ENCODE measurements at regions not wholly inside any gene's neighbourhood (a gene's known extent, or its start where the extent isn't known, plus 50 kb on each side); places are given as distances from the start of the nearest gene placed in this dataset.

DNA sequence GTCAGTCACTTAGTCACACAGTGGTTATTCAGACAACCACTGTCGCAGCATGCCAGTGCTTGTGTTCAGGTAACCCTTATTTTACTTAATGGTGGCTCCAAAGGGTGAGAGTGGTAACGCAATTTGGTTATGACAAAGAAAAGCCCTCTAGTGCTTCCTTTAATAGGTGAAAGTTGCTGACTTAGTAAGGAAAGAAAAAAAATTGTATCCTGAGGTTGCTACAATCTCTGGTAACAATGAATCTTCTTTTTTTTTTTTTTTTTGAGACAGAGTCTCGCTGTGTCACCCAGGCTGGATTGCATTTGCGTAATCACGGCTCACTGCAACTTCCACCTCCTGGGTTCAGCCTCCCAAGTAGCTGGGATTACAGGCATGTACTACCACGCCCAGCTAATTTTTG is 64.5 kb downstream of the C11orf91 start:
- ChIA-PET POLR2A (no interaction called here), CTCF (ENCODE audit: low intra/inter-chr PET ratio) (no interaction called here)
- ATAC-seq = no peak
- no peaks in the 10 kb centered on the region for H3K4me1 ChIP-seq (replicated peaks in 1 of 2; ENCODE audit: control insufficient read depth in 2 of 2, insufficient read depth in 2 of 2, low read length in 2 of 2)
- TF ChIP-seq KLF1 (tag; IDR thresholded peaks at IDR 0.05) (no peak), ZNF785 (CRISPR knock-in tag; IDR thresholded peaks at IDR 0.05) (no peak), PTTG1 (tag; IDR thresholded peaks at IDR 0.05; ENCODE audit: low read depth) (no peak), TCFL5 (CRISPR knock-in tag; conservative IDR thresholded peaks at IDR 0.05) (no peak), YY1 (IDR thresholded peaks at IDR 0.05; ENCODE audit: borderline replicate concordance in 1 of 3, control insufficient read depth in 1 of 3, extremely low read depth in 1 of 3, insufficient read depth in 3 of 3, insufficient read length in 1 of 3, insufficient replicate concordance in 2 of 3, low read depth in 1 of 3, low read length in 2 of 3) (no peak), KLF6 (CRISPR knock-in tag; IDR thresholded peaks at IDR 0.05; ENCODE audit: borderline replicate concordance) (no peak), CBX5 (IDR thresholded peaks at IDR 0.05; ENCODE audit: borderline replicate concordance, low read depth) (no peak), ELF4 (CRISPR knock-in tag; IDR thresholded peaks at IDR 0.05) (no peak), BRD4 (IDR thresholded peaks at IDR 0.05) (no peak), FOXJ2 (tag; IDR thresholded peaks at IDR 0.05) (no peak)
- TF ChIP-seq, protein P1, sequence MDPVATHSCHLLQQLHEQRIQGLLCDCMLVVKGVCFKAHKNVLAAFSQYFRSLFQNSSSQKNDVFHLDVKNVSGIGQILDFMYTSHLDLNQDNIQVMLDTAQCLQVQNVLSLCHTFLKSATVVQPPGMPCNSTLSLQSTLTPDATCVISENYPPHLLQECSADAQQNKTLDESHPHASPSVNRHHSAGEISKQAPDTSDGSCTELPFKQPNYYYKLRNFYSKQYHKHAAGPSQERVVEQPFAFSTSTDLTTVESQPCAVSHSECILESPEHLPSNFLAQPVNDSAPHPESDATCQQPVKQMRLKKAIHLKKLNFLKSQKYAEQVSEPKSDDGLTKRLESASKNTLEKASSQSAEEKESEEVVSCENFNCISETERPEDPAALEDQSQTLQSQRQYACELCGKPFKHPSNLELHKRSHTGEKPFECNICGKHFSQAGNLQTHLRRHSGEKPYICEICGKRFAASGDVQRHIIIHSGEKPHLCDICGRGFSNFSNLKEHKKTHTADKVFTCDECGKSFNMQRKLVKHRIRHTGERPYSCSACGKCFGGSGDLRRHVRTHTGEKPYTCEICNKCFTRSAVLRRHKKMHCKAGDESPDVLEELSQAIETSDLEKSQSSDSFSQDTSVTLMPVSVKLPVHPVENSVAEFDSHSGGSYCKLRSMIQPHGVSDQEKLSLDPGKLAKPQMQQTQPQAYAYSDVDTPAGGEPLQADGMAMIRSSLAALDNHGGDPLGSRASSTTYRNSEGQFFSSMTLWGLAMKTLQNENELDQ (CRISPR knock-in tag; IDR thresholded peaks at IDR 0.05; ENCODE audit: borderline replicate concordance) = no peak
- TF ChIP-seq, protein P2, sequence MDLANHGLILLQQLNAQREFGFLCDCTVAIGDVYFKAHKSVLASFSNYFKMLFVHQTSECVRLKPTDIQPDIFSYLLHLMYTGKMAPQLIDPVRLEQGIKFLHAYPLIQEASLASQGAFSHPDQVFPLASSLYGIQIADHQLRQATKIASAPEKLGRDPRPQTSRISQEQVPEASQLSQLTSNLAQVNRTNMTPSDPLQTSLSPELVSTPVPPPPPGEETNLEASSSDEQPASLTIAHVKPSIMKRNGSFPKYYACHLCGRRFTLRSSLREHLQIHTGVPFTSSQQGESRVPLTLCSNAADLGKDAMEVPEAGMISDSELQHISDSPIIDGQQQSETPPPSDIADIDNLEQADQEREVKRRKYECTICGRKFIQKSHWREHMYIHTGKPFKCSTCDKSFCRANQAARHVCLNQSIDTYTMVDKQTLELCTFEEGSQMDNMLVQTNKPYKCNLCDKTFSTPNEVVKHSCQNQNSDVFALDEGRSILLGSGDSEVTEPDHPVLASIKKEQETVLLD (IDR thresholded peaks at IDR 0.05) = no peak
- TF ChIP-seq, protein P3, sequence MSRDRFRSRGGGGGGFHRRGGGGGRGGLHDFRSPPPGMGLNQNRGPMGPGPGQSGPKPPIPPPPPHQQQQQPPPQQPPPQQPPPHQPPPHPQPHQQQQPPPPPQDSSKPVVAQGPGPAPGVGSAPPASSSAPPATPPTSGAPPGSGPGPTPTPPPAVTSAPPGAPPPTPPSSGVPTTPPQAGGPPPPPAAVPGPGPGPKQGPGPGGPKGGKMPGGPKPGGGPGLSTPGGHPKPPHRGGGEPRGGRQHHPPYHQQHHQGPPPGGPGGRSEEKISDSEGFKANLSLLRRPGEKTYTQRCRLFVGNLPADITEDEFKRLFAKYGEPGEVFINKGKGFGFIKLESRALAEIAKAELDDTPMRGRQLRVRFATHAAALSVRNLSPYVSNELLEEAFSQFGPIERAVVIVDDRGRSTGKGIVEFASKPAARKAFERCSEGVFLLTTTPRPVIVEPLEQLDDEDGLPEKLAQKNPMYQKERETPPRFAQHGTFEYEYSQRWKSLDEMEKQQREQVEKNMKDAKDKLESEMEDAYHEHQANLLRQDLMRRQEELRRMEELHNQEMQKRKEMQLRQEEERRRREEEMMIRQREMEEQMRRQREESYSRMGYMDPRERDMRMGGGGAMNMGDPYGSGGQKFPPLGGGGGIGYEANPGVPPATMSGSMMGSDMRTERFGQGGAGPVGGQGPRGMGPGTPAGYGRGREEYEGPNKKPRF (IDR thresholded peaks at IDR 0.05; ENCODE audit: low read depth, low read length) = no peak
- no TSS peak for BruUV-seq (replicated peaks)
- H2AFZ ChIP-seq (ENCODE audit: low read depth, low read length) = no peak overlapping the region
- no peak overlapping the region for H3K27ac ChIP-seq (ENCODE audit: extremely low read depth, low read depth, low read length)
- no peak for FAIRE-seq
- H3K36me3 ChIP-seq (ENCODE audit: control insufficient read depth, insufficient read depth, low read length) = no peaks in the 10 kb centered on the region
- no peaks in the 10 kb centered on the region for H3K9me3 ChIP-seq (replicated peaks; ENCODE audit: control insufficient read depth, insufficient read depth, low read depth, low read length)
- no peak overlapping the region for H3K4me2 ChIP-seq (ENCODE audit: insufficient read depth, low read length)
- peaks cover 0 to 9% of the 10 kb centered on the region in 2 experiments; a peak in 3 of 5 replicates for H3K27me3 ChIP-seq (ENCODE audit: control insufficient read depth in 2 of 2, insufficient read depth in 2 of 2, low read length in 2 of 2)
- no peak overlapping the region for H3K9ac ChIP-seq (ENCODE audit: insufficient read depth in 1 of 2, low read depth in 2 of 2, low read length in 2 of 2)
- WGBS (ENCODE audit: insufficient coverage, low coverage, missing lambda C conversion rate) = 11% methylated on average over 5 of the region's 6 CpGs
- intact Hi-C loops (cut with micrococcal nuclease) (no loop called here), in situ Hi-C loops (cut with MboI) (no loop called here)
- no peaks in the 10 kb centered on the region for H3K79me2 ChIP-seq (ENCODE audit: control insufficient read depth, insufficient read depth, low read length)
- no peak for DNase-seq (ENCODE audit: extremely low read depth in 1 of 4, low spot score in 3 of 4)
- no peaks in the 10 kb centered on the region for H4K20me1 ChIP-seq (replicated peaks; ENCODE audit: control insufficient read depth, insufficient read depth, low read length)
- no peak overlapping the region for H3K4me3 ChIP-seq
- H3K9me1 ChIP-seq (ENCODE audit: control insufficient read depth, insufficient read depth, low read length) = no peaks in the 10 kb centered on the region

Data from K562 (cell line).